Parathyroid adenoma (tissue), 2 donors: ENCODE measurements at regions not wholly inside any gene's neighbourhood (a gene's known extent, or its start where the extent isn't known, plus 50 kb on each side); places are given as distances from the start of the nearest gene placed in this dataset.

Experiments used
- H2AFZ ChIP-seq: fragments of 300-600 bp; sonication (generic); one replicate; pipeline ENCODE4 v1.7.0; 2017; ENCODE audit warnings: antibody characterized with exemption, mild to moderate bottlenecking
- H3K27ac ChIP-seq: fragments of 300-600 bp; sonication (generic); one replicate; pipeline ENCODE4 v1.7.0; 2017
- H3K27me3 ChIP-seq: fragments of 300-600 bp; sonication (generic); one replicate; pipeline ENCODE4 v1.7.0; 2017; ENCODE audit warnings: low read length; ENCODE audit not compliant: control insufficient read depth, insufficient read depth
- H3K36me3 ChIP-seq: fragments of 300-600 bp; sonication (generic); one replicate; pipeline ENCODE4 v1.7.0; 2017; ENCODE audit warnings: low read length; ENCODE audit not compliant: control insufficient read depth, insufficient read depth
- H3K4me1 ChIP-seq: fragments of 300-600 bp; sonication (generic); one replicate; pipeline ENCODE4 v1.7.0; 2017; ENCODE audit warnings: control low read depth
- H3K4me2 ChIP-seq: fragments of 300-600 bp; sonication (generic); one replicate; pipeline ENCODE4 v1.7.0; 2017; ENCODE audit warnings: low read length
- H3K4me3 ChIP-seq: fragments of 300-600 bp; sonication (generic); one replicate; pipeline ENCODE4 v1.7.0; 2017; ENCODE audit warnings: low read depth, low read length
- H3K79me2 ChIP-seq: fragments of 300-600 bp; sonication (generic); one replicate; pipeline ENCODE4 v1.7.0; 2017; ENCODE audit warnings: control low read depth
- H3K9ac ChIP-seq: fragments of 300-600 bp; sonication (generic); one replicate; pipeline ENCODE4 v1.7.0; 2017; ENCODE audit warnings: mild to moderate bottlenecking
- H3K9me3 ChIP-seq: fragments of 300-600 bp; sonication (generic); one replicate; pipeline ENCODE4 v1.7.0; 2017; ENCODE audit warnings: low read length; ENCODE audit not compliant: control insufficient read depth
- CTCF ChIP-seq: fragments of 300-600 bp; sonication (generic); IDR thresholded peaks from one replicate; pipeline ENCODE4 v1.7.0; 2017; ENCODE audit warnings: antibody characterized with exemption, mild to moderate bottlenecking
- donor health status: primary hyperparathyroidism.

GRCh38 chr4:183821076-183821853, 83.8 kb upstream of the STOX2 start:
- H3K9me3 ChIP-seq = no peaks in the 10 kb centered on the region
- no peak for TF ChIP-seq CTCF
- H2AFZ ChIP-seq = no peak overlapping the region
- no peak overlapping the region for H3K4me3 ChIP-seq
- H3K4me1 ChIP-seq = no peaks in the 10 kb centered on the region
- H3K79me2 ChIP-seq = peaks cover 5% of the 10 kb centered on the region
- H3K4me2 ChIP-seq = no peak overlapping the region
- H3K9ac ChIP-seq = no peak overlapping the region
- no peak overlapping the region for H3K27ac ChIP-seq
- no peaks in the 10 kb centered on the region for H3K27me3 ChIP-seq
- H3K36me3 ChIP-seq = no peaks in the 10 kb centered on the region

GRCh38 chr4:183823434-183823833, 81.7 kb upstream of the STOX2 start:
- no peak overlapping the region for H3K4me2 ChIP-seq
- no peak overlapping the region for H2AFZ ChIP-seq
- no peak overlapping the region for H3K27ac ChIP-seq
- no peaks in the 10 kb centered on the region for H3K27me3 ChIP-seq
- no peak overlapping the region for H3K9ac ChIP-seq
- H3K4me3 ChIP-seq = no peak overlapping the region
- no peaks in the 10 kb centered on the region for H3K9me3 ChIP-seq
- H3K36me3 ChIP-seq = no peaks in the 10 kb centered on the region
- peaks cover 5% of the 10 kb centered on the region for H3K79me2 ChIP-seq
- no peak for TF ChIP-seq CTCF
- no peaks in the 10 kb centered on the region for H3K4me1 ChIP-seq

GRCh38 chr4:183825346-183825745, 79.8 kb upstream of the STOX2 start:
- no peak for TF ChIP-seq CTCF
- Histone ChIP-seq H3K27ac (no peak overlapping the region), H3K4me1 (no peaks in the 10 kb centered on the region), H3K27me3 (no peaks in the 10 kb centered on the region), H3K36me3 (no peaks in the 10 kb centered on the region), H3K9me3 (no peaks in the 10 kb centered on the region), H3K4me3 (no peak overlapping the region), H2AFZ (no peak overlapping the region), H3K9ac (no peak overlapping the region), H3K4me2 (no peak overlapping the region), H3K79me2 (peaks cover 3% of the 10 kb centered on the region)

- Histone ChIP-seq H3K27me3 (no peaks in the 10 kb centered on the region), H3K79me2 (peaks cover 3% of the 10 kb centered on the region), H3K27ac (no peak overlapping the region), H3K4me2 (no peak overlapping the region), H2AFZ (no peak overlapping the region), H3K4me1 (no peaks in the 10 kb centered on the region), H3K9me3 (no peaks in the 10 kb centered on the region), H3K9ac (no peak overlapping the region), H3K4me3 (no peak overlapping the region), H3K36me3 (no peaks in the 10 kb centered on the region)
- TF ChIP-seq CTCF = no peak
Measured at GRCh38 chr4:183826461-183826860, 78.6 kb upstream of the STOX2 start.

GRCh38 chr4:183828125-183828524, 77.0 kb upstream of the STOX2 start:
- Histone ChIP-seq H3K4me1 (no peaks in the 10 kb centered on the region), H3K36me3 (no peaks in the 10 kb centered on the region), H3K79me2 (no peaks in the 10 kb centered on the region), H3K4me3 (no peak overlapping the region), H3K27ac (no peak overlapping the region), H3K9me3 (no peaks in the 10 kb centered on the region), H3K27me3 (no peaks in the 10 kb centered on the region), H3K4me2 (no peak overlapping the region), H2AFZ (no peak overlapping the region), H3K9ac (no peak overlapping the region)
- TF ChIP-seq CTCF = no peak
